Medulla oblongata (tissue), 1 donor: ENCODE measurements at regions not wholly inside any gene's neighbourhood (a gene's known extent, or its start where the extent isn't known, plus 50 kb on each side); places are given as distances from the start of the nearest gene placed in this dataset.
"Not testable (repeated sequence)": the region's sequence is repeated elsewhere in the genome, so short reads cannot be mapped to it uniquely, and the experiment has no call there.

Experiments
- DNase-seq: peaks from one replicate; pipeline ENCODE4 v3.0.0-alpha.2; 2015; ENCODE audit errors: extremely low spot score

DNA sequence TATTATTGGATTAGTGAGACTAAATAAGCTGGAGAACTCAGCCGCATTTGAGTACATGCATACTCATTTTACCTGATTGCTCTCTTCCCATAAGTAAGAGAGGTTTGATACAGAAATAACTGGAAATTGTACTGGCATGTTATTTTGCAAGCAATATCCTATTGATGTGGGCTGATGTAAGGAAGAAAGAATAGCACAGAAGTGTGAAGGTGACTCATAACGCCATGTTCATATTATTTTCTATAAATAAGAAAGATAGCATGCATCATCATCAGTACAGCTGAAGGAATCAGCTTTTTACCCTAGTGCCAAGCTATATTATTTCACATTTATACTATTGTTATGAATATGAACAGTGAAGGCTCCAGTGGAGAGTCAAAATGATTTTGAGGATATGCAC is 138.3 kb upstream of the FAM47A start:
- DNase-seq = no peak

DNA sequence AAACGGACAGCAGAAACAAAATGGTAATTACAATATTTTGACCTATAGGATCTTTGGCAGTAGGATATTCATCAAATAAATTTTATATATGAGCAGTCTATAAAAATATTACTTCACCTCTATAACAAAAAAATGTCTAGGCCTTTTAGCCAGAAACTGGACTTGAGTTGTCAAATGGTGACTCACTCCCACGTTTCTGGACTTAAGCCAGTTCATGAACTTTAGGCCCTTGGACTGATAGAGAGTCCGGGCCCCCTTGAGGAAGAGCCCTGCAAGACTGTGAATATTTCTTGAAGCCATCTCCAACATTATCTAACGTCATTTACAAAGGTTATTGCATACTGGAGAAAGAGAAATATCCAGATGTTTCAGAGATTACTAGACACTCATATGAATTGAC is 106.8 kb upstream of the FAM47A start:
- DNase-seq = no peak

DNA sequence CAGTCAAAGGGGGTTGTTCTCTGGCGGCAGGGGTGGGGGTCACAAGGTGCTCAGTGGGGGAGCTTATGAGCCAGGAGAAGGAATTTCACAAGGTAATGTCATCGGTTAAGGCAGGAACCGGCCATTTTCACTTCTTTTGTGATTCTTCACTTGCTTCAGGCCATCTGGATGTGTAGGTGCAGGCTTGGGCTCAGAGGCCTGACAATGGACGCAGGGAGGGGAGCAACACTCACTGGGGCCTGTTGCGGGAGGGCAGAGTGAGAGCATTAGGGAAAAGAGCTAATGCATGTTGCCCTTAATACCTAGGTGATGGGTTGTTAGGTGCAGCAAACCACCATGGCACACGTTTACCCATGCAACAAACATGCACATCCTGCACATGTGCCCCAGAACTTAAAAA is 98.0 kb upstream of the FAM47A start:
- DNase-seq = not testable (repeated sequence)

DNA sequence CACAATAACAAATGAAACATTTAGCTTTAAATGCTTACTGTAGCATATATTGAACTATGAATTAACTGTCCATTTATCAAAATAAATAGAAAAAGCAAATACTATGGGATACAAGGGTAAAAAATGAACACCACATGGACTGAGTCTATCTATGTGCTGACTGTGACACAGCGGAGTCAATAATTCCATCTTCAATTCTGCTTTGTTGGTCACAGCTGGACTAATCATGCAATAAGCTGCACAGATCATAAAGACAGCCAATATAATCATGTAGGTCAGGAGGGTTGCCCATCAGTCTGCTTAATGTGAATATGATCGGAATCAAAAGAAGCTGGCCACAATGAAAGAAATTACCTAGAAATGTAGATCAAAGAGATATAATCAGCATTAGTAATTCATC is 95.7 kb upstream of the FAM47A start:
- DNase-seq = no peak

DNA sequence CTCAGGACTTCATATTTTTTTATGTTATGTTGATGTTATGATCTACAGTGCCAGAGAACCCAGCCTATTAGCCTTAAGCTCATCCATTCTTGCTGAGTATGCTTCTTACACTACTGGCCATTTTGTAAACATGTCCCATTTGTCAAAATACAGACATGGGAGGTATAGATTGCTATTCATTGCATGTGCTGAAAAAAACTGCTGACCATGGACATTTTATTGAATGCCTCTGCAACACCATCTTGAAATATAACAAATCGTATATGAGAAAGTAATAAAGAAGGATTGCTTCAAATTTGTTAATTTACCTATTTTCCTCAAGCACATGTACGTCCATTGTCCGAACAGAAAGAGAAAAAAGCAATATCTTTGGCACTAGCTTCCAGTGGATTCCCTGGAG is 91.5 kb upstream of the FAM47A start:
- DNase-seq = no peak

DNA sequence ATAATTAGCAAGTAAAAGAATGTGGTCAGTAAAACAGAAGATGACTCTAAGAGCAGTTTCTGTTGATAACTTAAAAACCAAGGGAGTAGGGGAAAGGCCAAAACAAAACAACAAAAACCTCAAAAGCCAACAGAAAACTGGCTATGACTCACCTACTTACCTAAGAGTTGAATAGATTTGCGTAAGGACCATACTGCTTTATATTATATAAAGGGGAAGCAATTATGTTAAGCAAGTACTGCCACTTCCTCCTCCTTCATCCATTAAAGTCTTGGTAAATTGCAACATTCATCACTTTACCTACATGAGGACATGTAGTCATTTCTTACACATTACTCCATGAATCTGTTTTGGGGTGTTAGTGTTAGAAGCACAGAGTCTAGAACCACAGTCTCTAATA is 85.9 kb upstream of the FAM47A start:
- DNase-seq = no peak

DNA sequence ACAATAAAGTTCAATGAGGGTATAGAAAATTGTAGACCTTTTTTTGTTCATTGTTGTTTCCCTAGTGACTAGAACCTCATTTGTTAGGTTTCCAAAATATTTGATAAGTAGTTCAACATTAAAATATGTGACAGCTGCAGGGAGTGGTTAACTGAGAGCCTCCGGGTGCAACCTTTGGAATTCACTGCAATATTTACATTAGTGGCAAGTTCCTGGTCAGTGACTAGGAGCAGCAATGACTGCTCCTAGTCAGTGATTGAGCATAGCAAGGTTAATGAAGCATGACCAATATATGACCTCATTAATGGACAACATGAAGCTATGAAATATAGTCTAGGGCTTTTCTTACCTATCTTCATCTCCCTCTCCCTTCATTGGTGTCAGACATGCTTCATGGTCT is 65.8 kb upstream of the FAM47A start:
- DNase-seq = no peak
